ENCODE measurements at regions not wholly inside any gene's neighbourhood (a gene's known extent, or its start where the extent isn't known, plus 50 kb on each side); places are given as distances from the start of the nearest gene placed in this dataset.

- no peak for ATAC-seq
- CTCF ChIA-PET, result no interaction called here
- POLR2A ChIA-PET, result no interaction called here
- no peaks in the 10 kb centered on the region for H3K36me3 Mint-ChIP-seq
- DNase-seq (ENCODE audit: low spot score), result no peak
- TF ChIP-seq ZBTB21 (CRISPR knock-in tag; IDR thresholded peaks at IDR 0.05; ENCODE audit: borderline replicate concordance) (no peak), KAT7 (CRISPR knock-in tag; IDR thresholded peaks at IDR 0.05; ENCODE audit: borderline replicate concordance) (no peak), USF2 (CRISPR knock-in tag; IDR thresholded peaks at IDR 0.05) (no peak), MYBL2 (CRISPR knock-in tag; IDR thresholded peaks at IDR 0.05) (no peak), SMAD4 (CRISPR knock-in tag; IDR thresholded peaks at IDR 0.05) (no peak), ZNF671 (CRISPR knock-in tag; IDR thresholded peaks at IDR 0.05) (no peak), AFF4 (CRISPR knock-in tag; IDR thresholded peaks at IDR 0.05; ENCODE audit: borderline replicate concordance) (no peak), STAT6 (CRISPR knock-in tag; conservative IDR thresholded peaks at IDR 0.05; ENCODE audit: low read depth) (no peak), ZBTB43 (CRISPR knock-in tag; IDR thresholded peaks at IDR 0.05) (no peak), TEAD1 (CRISPR knock-in tag; IDR thresholded peaks at IDR 0.05) (no peak), OVOL2 (CRISPR knock-in tag; IDR thresholded peaks at IDR 0.05; ENCODE audit: borderline replicate concordance) (no peak)
- no peaks in the 10 kb centered on the region for H3K4me1 Mint-ChIP-seq
- H3K4me3 Mint-ChIP-seq, result no peak overlapping the region
- no peak overlapping the region for H3K27ac Mint-ChIP-seq
- H3K27me3 Mint-ChIP-seq (ENCODE audit: low read depth), result no peaks in the 10 kb centered on the region; the same call in 1 of the 2 replicates
- H3K9me3 Mint-ChIP-seq, result 0 out of 2 replicates have a peak, but pooled peaks cover 2% of the 10 kb centered on the region
These were observed 334.7 kb upstream of the RASGRP1 start for GRCh38 chr15:38899300-38899699.

- CTCF ChIA-PET, result no interaction called here
- TF ChIP-seq MYBL2 (CRISPR knock-in tag; IDR thresholded peaks at IDR 0.05) (no peak), EMX1 (CRISPR knock-in tag; IDR thresholded peaks at IDR 0.05) (no peak), ZNF263 (CRISPR knock-in tag; IDR thresholded peaks at IDR 0.05; ENCODE audit: low read depth) (no peak), STAT6 (CRISPR knock-in tag; conservative IDR thresholded peaks at IDR 0.05; ENCODE audit: low read depth) (no peak), ZNF532 (CRISPR knock-in tag; IDR thresholded peaks at IDR 0.05; ENCODE audit: borderline replicate concordance) (no peak), NR2C2 (CRISPR knock-in tag; IDR thresholded peaks at IDR 0.05) (no peak)
These were observed 339.7 kb upstream of the RASGRP1 start for GRCh38 chr15:38904298-38904697.

More at GRCh38 chr15:38904298-38904697, 339.7 kb upstream of the RASGRP1 start:
- Mint-ChIP-seq H3K4me1 (peaks cover 8% of the 10 kb centered on the region), H3K9me3 (peaks cover 7% of the 10 kb centered on the region), H3K36me3 (no peaks in the 10 kb centered on the region), H3K4me3 (no peak overlapping the region), H3K27me3 (ENCODE audit: low read depth) (no peaks in the 10 kb centered on the region; the same call in 1 of the 2 replicates), H3K27ac (no peak overlapping the region)
- ATAC-seq (peak; percentile 32; the same call in 1 of the 2 replicates), DNase-seq (ENCODE audit: low spot score) (no peak)
- POLR2A ChIA-PET, result interaction anchor here (0.6 kb wide), 1 partner anchor 101 kb away, joined by 4 read pairs; no protein-coding TSS in a partner anchor
